GM19328 (cell line): ENCODE measurements at regions not wholly inside any gene's neighbourhood (a gene's known extent, or its start where the extent isn't known, plus 50 kb on each side); places are given as distances from the start of the nearest gene placed in this dataset.

Source experiments
- ATAC-seq: cut with Tn5 transposase; IDR thresholded peaks from one replicate; pipeline ENCODE4 v1.9.1; 2021; ENCODE audit warnings: mild to moderate bottlenecking, moderate library complexity; ENCODE audit not compliant: unreplicated experiment

GRCh38 chr4:159722918-159723317, 620.0 kb downstream of the RAPGEF2 start:
- no peak for ATAC-seq

- no peak for ATAC-seq
Measured at GRCh38 chr4:159723341-159724048, 620.6 kb downstream of the RAPGEF2 start.

GRCh38 chr4:159725571-159725970, 622.7 kb downstream of the RAPGEF2 start:
- no peak for ATAC-seq

- ATAC-seq: no peak
Measured at GRCh38 chr4:159735281-159736207, 632.7 kb downstream of the RAPGEF2 start.

- no peak for ATAC-seq
Measured at GRCh38 chr4:159736411-159736810, 633.5 kb downstream of the RAPGEF2 start.

GRCh38 chr4:159743971-159744370, 641.1 kb downstream of the RAPGEF2 start:
- ATAC-seq: no peak

- no peak for ATAC-seq
Measured at GRCh38 chr4:159747983-159748382, 645.1 kb downstream of the RAPGEF2 start.

GRCh38 chr4:159748834-159749444, 646.1 kb downstream of the RAPGEF2 start:
- no peak for ATAC-seq

GRCh38 chr4:159757499-159757898, 654.6 kb downstream of the RAPGEF2 start:
- no peak for ATAC-seq

GRCh38 chr4:159758061-159758460, 655.2 kb downstream of the RAPGEF2 start:
- no peak for ATAC-seq

GRCh38 chr4:159762672-159763071, 659.8 kb downstream of the RAPGEF2 start:
- ATAC-seq: no peak

- no peak for ATAC-seq
Measured at GRCh38 chr4:159764343-159764952, 661.6 kb downstream of the RAPGEF2 start.

GRCh38 chr4:159765382-159765781, 662.5 kb downstream of the RAPGEF2 start:
- ATAC-seq: no peak

GRCh38 chr4:159766241-159766640, 663.4 kb downstream of the RAPGEF2 start:
- no peak for ATAC-seq

GRCh38 chr4:159767406-159767805, 664.5 kb downstream of the RAPGEF2 start:
- ATAC-seq: no peak

- no peak for ATAC-seq
Measured at GRCh38 chr4:159768016-159768415, 665.1 kb downstream of the RAPGEF2 start.

GRCh38 chr4:159770401-159770800, 667.5 kb downstream of the RAPGEF2 start:
- ATAC-seq: no peak

GRCh38 chr4:159770969-159771368, 668.1 kb downstream of the RAPGEF2 start:
- no peak for ATAC-seq

- no peak for ATAC-seq
Measured at GRCh38 chr4:159776961-159777360, 674.1 kb downstream of the RAPGEF2 start.

- ATAC-seq: no peak
Measured at GRCh38 chr4:159777689-159778088, 674.8 kb downstream of the RAPGEF2 start.

GRCh38 chr4:159778298-159778697, 675.4 kb downstream of the RAPGEF2 start:
- no peak for ATAC-seq
